Common myeloid progenitor, CD34-positive (primary cell): ENCODE measurements at regions not wholly inside any gene's neighbourhood (a gene's known extent, or its start where the extent isn't known, plus 50 kb on each side); places are given as distances from the start of the nearest gene placed in this dataset.

ENCODE experiments used
- CTCF ChIA-PET: fragments of 350-600 bp; sonication (Branson Sonifier 250); formaldehyde crosslinking; loops from one replicate; lab custom pipeline; 2021; ENCODE audit warnings: antibody characterized with exemption; lab: Charles Lee
- POLR2A ChIA-PET: fragments of 350-600 bp; sonication (Branson Sonifier 250); formaldehyde crosslinking; loops from one replicate; lab custom pipeline; 2021; ENCODE audit warnings: antibody characterized with exemption; lab: Charles Lee
- DNase-seq, 3 donors: peaks; one replicate each; pipeline versions ENCODE4 v3.0.0 to v3.0.0-alpha.2; 2013
- H3K27ac ChIP-seq, 2 experiments: 1 replicate in 1 of 2; 2 replicates in 1 of 2; pipeline ENCODE4 v1.7.0; 2013; ENCODE audit warnings: inconsistent platforms in 2 of 2, low read length in 2 of 2, mild to moderate bottlenecking in 2 of 2, low read depth in 1 of 2, moderate library complexity in 1 of 2; ENCODE audit not compliant: severe bottlenecking in 2 of 2, insufficient read depth in 1 of 2, poor library complexity in 1 of 2
- H3K27me3 ChIP-seq, 5 experiments: replicated peaks in 2 of 5; 1 replicate in 3 of 5; 2 replicates in 2 of 5; pipeline versions ENCODE4 v1.6.1 to v1.7.0; 2013; ENCODE audit warnings: low read length in 4 of 5, mild to moderate bottlenecking in 2 of 5, moderate library complexity in 2 of 5, inconsistent platforms in 1 of 5; ENCODE audit not compliant: insufficient read depth in 5 of 5, control insufficient read depth in 4 of 5
- H3K36me3 ChIP-seq, 4 experiments: 1 replicate in 2 of 4; 2 replicates in 2 of 4; pipeline versions ENCODE4 v1.6.1 to v1.7.0; 2013; ENCODE audit warnings: low read length in 3 of 4, control low read depth in 1 of 4, mild to moderate bottlenecking in 1 of 4; ENCODE audit not compliant: control insufficient read depth in 4 of 4, insufficient read depth in 4 of 4
- H3K4me1 ChIP-seq, 4 experiments: 1 replicate in 3 of 4; 2 replicates in 1 of 4; pipeline versions ENCODE4 v1.6.1 to v1.7.1; 2013; ENCODE audit warnings: low read length in 3 of 4, mild to moderate bottlenecking in 3 of 4, control low read depth in 1 of 4, inconsistent platforms in 1 of 4, moderate library complexity in 1 of 4; ENCODE audit not compliant: control insufficient read depth in 4 of 4, insufficient read depth in 4 of 4; ENCODE audit errors: control extremely low read depth in 1 of 4
- H3K4me3 ChIP-seq, 7 experiments: 1 replicate in 4 of 7; 2 replicates in 3 of 7; pipeline versions ENCODE4 v1.5.1 to v1.7.0; 2013; ENCODE audit warnings: mild to moderate bottlenecking in 7 of 7, low read length in 6 of 7, moderate library complexity in 6 of 7, inconsistent platforms in 2 of 7, low read depth in 2 of 7, control low read depth in 1 of 7; ENCODE audit not compliant: insufficient read depth in 4 of 7, control insufficient read depth in 1 of 7; ENCODE audit errors: extremely low read depth in 1 of 7
- H3K9me3 ChIP-seq, 5 experiments: 1 replicate in 4 of 5; 2 replicates in 1 of 5; pipeline versions ENCODE4 v1.6.1 to v1.7.1; 2013; ENCODE audit warnings: low read length in 4 of 5, mild to moderate bottlenecking in 2 of 5, inconsistent platforms in 1 of 5, low read depth in 1 of 5, moderate library complexity in 1 of 5; ENCODE audit not compliant: control insufficient read depth in 4 of 5, insufficient read depth in 2 of 5; ENCODE audit errors: control extremely low read depth in 1 of 5
- WGBS: methylation state at CpG from one replicate; pipeline ENCODE4 v1.1.5; 2013; ENCODE audit not compliant: insufficient coverage; 5-methylcytosine and 5-hydroxymethylcytosine counted together

- ChIA-PET CTCF (interaction anchor here (0.9 to 2.7 kb wide), 3 partner anchors 11 to 172 kb away, joined by 3 to 11 read pairs (median 5); no protein-coding TSS in a partner anchor), POLR2A (no interaction called here)
- no peak overlapping the region for H3K4me3 ChIP-seq
- no peaks in the 10 kb centered on the region for H3K4me1 ChIP-seq
- 100% methylated on average over 2 of the region's 5 CpGs for WGBS
- no peak overlapping the region for H3K27ac ChIP-seq
- no peaks in the 10 kb centered on the region for H3K27me3 ChIP-seq
- DNase-seq = no peak
- peaks cover 3 to 10% (median 5%) of the 10 kb centered on the region in 5 experiments for H3K9me3 ChIP-seq
- H3K36me3 ChIP-seq = no peaks in the 10 kb centered on the region
These were observed 348.4 kb downstream of the RPS24 start for GRCh38 chr10:78382047-78382446.

- H3K27me3 ChIP-seq = no peaks in the 10 kb centered on the region
- H3K36me3 ChIP-seq = no peaks in the 10 kb centered on the region
- no peak for DNase-seq
- ChIA-PET CTCF (interaction anchor here (1.2 kb wide), 1 partner anchor 9 kb away, joined by 5 read pairs; no protein-coding TSS in a partner anchor), POLR2A (no interaction called here)
- H3K27ac ChIP-seq = no peak overlapping the region
- no peak overlapping the region for H3K4me3 ChIP-seq
- H3K4me1 ChIP-seq = no peaks in the 10 kb centered on the region
- WGBS = 95% methylated on average over 2 of the region's 2 CpGs
- H3K9me3 ChIP-seq = peaks cover 3 to 10% (median 5%) of the 10 kb centered on the region in 5 experiments
These were observed 349.1 kb downstream of the RPS24 start for GRCh38 chr10:78382772-78383171.

- Histone ChIP-seq H3K36me3 (no peaks in the 10 kb centered on the region), H3K4me1 (no peaks in the 10 kb centered on the region), H3K4me3 (no peak overlapping the region), H3K27me3 (no peaks in the 10 kb centered on the region), H3K9me3 (peaks cover 3 to 10% (median 4%) of the 10 kb centered on the region in 5 experiments), H3K27ac (no peak overlapping the region)
- CTCF ChIA-PET = interaction anchor here (1.2 kb wide), 2 partner anchors 9 to 79 kb away, joined by 3 to 5 read pairs; no protein-coding TSS in a partner anchor
- no peak for DNase-seq
- WGBS = 100% methylated on average over 2 of the region's 2 CpGs
- POLR2A ChIA-PET = no interaction called here
These were observed 349.9 kb downstream of the RPS24 start for GRCh38 chr10:78383378-78384048.

GRCh38 chr10:78384049-78384431 lies 350.4 kb downstream of the RPS24 start:
- POLR2A ChIA-PET = no interaction called here
- Histone ChIP-seq H3K4me1 (no peaks in the 10 kb centered on the region), H3K9me3 (peaks cover 3 to 7% (median 4%) of the 10 kb centered on the region in 5 experiments), H3K36me3 (no peaks in the 10 kb centered on the region), H3K27ac (no peak overlapping the region), H3K4me3 (no peak overlapping the region), H3K27me3 (no peaks in the 10 kb centered on the region)
- CTCF ChIA-PET = interaction anchor here (1.2 kb wide), 1 partner anchor 80 kb away, joined by 3 read pairs; no protein-coding TSS in a partner anchor
- DNase-seq = no peak
- WGBS = no CpG with 5 or more reads among the region's 1 CpG

GRCh38 chr10:78385599-78385998 lies 351.9 kb downstream of the RPS24 start:
- Histone ChIP-seq H3K4me3 (no peak overlapping the region), H3K36me3 (no peaks in the 10 kb centered on the region), H3K9me3 (no peaks in the 10 kb centered on the region), H3K27me3 (no peaks in the 10 kb centered on the region), H3K4me1 (no peaks in the 10 kb centered on the region), H3K27ac (no peak overlapping the region)
- no peak for DNase-seq
- 94% methylated on average over 5 of the region's 5 CpGs for WGBS
- POLR2A ChIA-PET = no interaction called here
- CTCF ChIA-PET = interaction anchor here (0.8 kb wide), 1 partner anchor 81 kb away, joined by 3 read pairs; no protein-coding TSS in a partner anchor

- ChIA-PET POLR2A (no interaction called here), CTCF (interaction anchor here (0.8 to 1.0 kb wide), 2 partner anchors 9 to 82 kb away, joined by 3 to 5 read pairs; no protein-coding TSS in a partner anchor)
- Histone ChIP-seq H3K27me3 (no peaks in the 10 kb centered on the region), H3K27ac (no peak overlapping the region), H3K36me3 (no peaks in the 10 kb centered on the region), H3K4me3 (no peak overlapping the region), H3K9me3 (no peaks in the 10 kb centered on the region), H3K4me1 (no peaks in the 10 kb centered on the region)
- WGBS = 87% methylated on average over 5 of the region's 5 CpGs
- DNase-seq = no peak
These were observed 352.8 kb downstream of the RPS24 start for GRCh38 chr10:78386509-78386908.

- Histone ChIP-seq H3K9me3 (no peaks in the 10 kb centered on the region), H3K4me1 (no peaks in the 10 kb centered on the region), H3K4me3 (no peak overlapping the region), H3K27me3 (no peaks in the 10 kb centered on the region), H3K27ac (no peak overlapping the region), H3K36me3 (no peaks in the 10 kb centered on the region)
- ChIA-PET CTCF (no interaction called here), POLR2A (no interaction called here)
- DNase-seq = no peak
- WGBS = 81% methylated on average over 9 of the region's 9 CpGs
These were observed 354.8 kb downstream of the RPS24 start for GRCh38 chr10:78388331-78389050.
